Right atrium auricular region (tissue), 2 donors: ENCODE measurements at regions not wholly inside any gene's neighbourhood (a gene's known extent, or its start where the extent isn't known, plus 50 kb on each side); places are given as distances from the start of the nearest gene placed in this dataset.

ENCODE experiments used
- DNase-seq: peaks from one replicate; pipeline ENCODE4 v3.0.0-alpha.2; 2019; ENCODE audit warnings: low spot score
- H3K27ac ChIP-seq, 2 donors: fragments of 200-600 bp; sonication (generic); 1 replicate in 1 of 2; 2 replicates in 1 of 2; pipeline ENCODE4 v1.5.1; 2016 to 2019
- H3K27me3 ChIP-seq, 2 donors: fragments of 200-600 bp; sonication (generic); one replicate each; pipeline versions ENCODE4 v1.5.1 to v1.6.0; 2017 to 2019
- H3K36me3 ChIP-seq: fragments of 200-600 bp; sonication (generic); one replicate; pipeline ENCODE4 v1.5.1; 2016
- H3K4me1 ChIP-seq, 2 donors: fragments of 200-600 bp; sonication (generic); one replicate each; pipeline versions ENCODE4 v1.5.1 to v1.6.0; 2017 to 2019
- H3K4me3 ChIP-seq, 2 donors: fragments of 200-600 bp; sonication (generic); 1 replicate in 1 of 2; 2 replicates in 1 of 2; pipeline ENCODE4 v1.5.1; 2017 to 2019; ENCODE audit warnings: mild to moderate bottlenecking in 1 of 2, moderate library complexity in 1 of 2
- H3K9me3 ChIP-seq, 2 donors: fragments of 200-600 bp; sonication (generic); one replicate each; pipeline ENCODE4 v1.5.1; 2019
- TF ChIP-seq, protein P1 (sequence below), 2 donors: fragments of 200-600 bp; sonication (generic); IDR thresholded peaks; one replicate each; pipeline ENCODE4 v1.5.1; 2019; ENCODE audit warnings: antibody characterized with exemption in 2 of 2

DNA sequence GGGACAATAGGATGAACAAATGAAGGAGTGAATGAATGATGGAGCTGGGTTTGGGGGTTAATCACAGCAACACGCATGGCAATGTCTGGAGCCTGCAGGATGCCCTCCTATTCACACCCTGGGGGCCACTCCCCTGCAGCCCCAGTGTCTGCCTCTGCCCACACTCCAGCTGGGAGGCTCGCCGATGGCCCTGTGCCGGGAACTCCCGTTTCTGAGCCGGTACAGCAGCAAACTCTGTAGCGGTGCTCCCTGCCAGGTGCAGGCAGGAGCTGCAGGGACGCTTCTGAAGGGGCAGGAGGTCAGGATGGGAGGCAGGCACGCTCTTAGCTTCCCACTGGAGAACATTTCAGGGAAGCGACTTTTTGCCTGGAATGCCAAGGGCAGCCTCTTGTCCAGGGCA, 55.4 kb upstream of the NCOR2 start:
- H3K27me3 ChIP-seq, result no peaks in the 10 kb centered on the region
- H3K27ac ChIP-seq, result no peak overlapping the region
- peaks cover 0 to 33% of the 10 kb centered on the region in 2 donors for H3K4me1 ChIP-seq
- H3K4me3 ChIP-seq, result no peak overlapping the region
- no peaks in the 10 kb centered on the region for H3K9me3 ChIP-seq
- DNase-seq, result no peak
- no peaks in the 10 kb centered on the region for H3K36me3 ChIP-seq
- TF ChIP-seq, protein P1, sequence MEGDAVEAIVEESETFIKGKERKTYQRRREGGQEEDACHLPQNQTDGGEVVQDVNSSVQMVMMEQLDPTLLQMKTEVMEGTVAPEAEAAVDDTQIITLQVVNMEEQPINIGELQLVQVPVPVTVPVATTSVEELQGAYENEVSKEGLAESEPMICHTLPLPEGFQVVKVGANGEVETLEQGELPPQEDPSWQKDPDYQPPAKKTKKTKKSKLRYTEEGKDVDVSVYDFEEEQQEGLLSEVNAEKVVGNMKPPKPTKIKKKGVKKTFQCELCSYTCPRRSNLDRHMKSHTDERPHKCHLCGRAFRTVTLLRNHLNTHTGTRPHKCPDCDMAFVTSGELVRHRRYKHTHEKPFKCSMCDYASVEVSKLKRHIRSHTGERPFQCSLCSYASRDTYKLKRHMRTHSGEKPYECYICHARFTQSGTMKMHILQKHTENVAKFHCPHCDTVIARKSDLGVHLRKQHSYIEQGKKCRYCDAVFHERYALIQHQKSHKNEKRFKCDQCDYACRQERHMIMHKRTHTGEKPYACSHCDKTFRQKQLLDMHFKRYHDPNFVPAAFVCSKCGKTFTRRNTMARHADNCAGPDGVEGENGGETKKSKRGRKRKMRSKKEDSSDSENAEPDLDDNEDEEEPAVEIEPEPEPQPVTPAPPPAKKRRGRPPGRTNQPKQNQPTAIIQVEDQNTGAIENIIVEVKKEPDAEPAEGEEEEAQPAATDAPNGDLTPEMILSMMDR (IDR thresholded peaks at IDR 0.05), result no peak

DNA sequence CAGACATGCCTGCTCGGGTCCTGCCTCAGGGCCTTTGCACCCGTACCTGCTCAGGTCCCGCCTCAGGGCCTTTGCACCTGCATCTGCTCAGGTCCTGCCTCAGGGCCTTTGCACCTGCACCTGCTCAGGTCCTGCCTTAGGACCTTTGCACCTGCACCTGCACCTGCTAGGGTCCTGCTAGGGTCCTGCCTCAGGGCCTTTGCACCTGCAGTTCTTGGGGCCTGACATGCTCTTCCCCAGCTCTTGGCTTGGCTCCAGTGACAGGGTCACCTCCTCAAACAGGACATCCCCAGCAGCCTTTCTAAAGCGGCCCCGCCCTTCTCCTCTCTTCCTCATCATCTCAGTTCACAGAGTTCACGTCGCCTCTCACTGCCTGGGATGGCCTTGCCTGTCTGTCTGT, 54.9 kb upstream of the NCOR2 start:
- H3K36me3 ChIP-seq, result no peaks in the 10 kb centered on the region
- H3K9me3 ChIP-seq, result no peaks in the 10 kb centered on the region
- no peaks in the 10 kb centered on the region for H3K27me3 ChIP-seq
- no peak overlapping the region for H3K4me3 ChIP-seq
- H3K4me1 ChIP-seq, result peaks cover 0 to 29% of the 10 kb centered on the region in 2 donors
- no peak overlapping the region for H3K27ac ChIP-seq
- no peak for DNase-seq
- TF ChIP-seq, protein P1 (IDR thresholded peaks at IDR 0.05), result no peak

DNA sequence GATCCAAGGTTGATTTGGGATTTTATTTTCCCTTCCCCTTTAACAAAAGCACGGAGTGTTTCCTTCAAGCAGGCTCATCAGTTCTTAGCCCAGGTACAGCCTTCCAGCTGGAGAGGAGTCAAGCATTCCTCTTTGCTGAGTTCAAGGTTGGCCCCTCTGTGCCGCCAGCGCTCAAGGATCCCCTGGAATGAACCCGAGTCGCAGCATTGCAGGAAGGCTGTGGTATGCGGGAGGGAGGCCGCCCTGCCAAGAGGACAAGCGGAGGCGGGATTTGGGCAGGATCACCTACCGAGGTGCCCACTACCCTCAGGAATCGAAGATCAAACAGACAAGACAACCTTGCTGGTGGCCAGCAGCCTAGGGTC, 53.9 kb upstream of the NCOR2 start:
- H3K27ac ChIP-seq, result peak overlapping the region; percentile 24 to 64
- H3K4me1 ChIP-seq, result peaks cover 0 to 18% of the 10 kb centered on the region in 2 donors
- TF ChIP-seq, protein P1 (IDR thresholded peaks at IDR 0.05), result no peak
- DNase-seq, result peak; percentile 87
- no peaks in the 10 kb centered on the region for H3K36me3 ChIP-seq
- H3K9me3 ChIP-seq, result no peaks in the 10 kb centered on the region
- no peak overlapping the region for H3K4me3 ChIP-seq
- H3K27me3 ChIP-seq, result no peaks in the 10 kb centered on the region

DNA sequence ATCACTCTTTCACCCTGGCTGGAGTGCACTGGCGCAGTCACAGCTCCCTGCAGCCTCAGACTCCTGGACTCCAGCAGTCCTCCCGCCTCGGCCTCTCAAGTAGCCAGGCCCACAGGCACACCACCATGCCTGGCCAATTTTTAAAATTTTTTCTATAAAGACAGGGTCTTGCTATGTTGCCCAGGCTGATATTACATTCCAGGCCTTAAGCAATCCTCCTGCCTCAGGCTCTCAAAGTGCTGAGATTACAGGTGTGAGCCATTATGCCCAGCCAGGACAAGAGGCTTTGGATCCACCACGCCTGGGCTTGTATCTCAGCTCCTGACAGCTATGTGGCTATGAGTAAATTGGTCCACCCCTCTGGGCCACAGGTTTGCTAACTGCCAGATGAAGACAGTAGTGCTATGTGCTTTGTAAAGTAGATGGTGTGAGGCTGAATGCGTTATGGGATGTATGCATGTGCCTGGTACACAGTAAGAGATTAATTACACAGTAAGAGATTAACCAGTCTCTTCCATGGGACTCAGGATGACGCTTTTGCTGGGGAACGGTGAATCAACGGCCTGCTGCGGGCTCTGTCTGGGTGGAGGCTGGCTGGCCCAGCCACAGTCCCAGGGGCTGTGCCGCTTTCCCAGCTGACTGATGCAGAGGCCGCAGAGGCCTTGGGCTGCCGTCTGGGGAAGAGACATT, 53.3 kb upstream of the NCOR2 start:
- peak overlapping the region; percentile 24 to 64 for H3K27ac ChIP-seq

DNA sequence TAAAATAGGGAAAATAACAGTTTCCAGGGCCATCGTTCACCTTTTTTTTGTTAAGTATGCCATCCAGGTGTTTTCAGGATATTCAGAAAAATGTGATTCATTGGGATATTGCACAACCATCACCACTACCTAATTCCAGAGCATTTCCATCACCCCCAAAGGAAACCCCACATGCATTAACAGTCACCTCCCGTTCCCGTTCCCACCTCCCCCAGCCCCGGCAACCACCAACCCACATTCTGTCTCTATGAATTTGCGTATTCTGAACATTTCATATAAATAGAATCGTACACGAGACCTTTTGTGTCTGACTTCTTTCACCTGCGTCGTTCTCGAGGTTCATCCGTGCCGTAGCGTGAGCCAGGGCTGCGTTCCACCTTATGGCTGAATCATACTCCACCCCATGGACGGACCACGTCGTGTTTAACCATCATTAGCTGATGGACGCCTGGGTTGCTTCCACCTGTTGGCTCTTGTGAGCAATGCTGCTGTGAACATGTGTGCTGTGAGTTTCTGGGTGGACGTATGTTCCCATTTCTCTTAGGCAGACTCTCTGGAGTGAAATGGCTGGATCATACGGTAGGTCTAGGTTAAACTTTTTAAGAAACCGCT, 51.0 kb upstream of the NCOR2 start:
- no peaks in the 10 kb centered on the region for H3K36me3 ChIP-seq
- no peak overlapping the region for H3K4me3 ChIP-seq
- H3K27ac ChIP-seq, result no peak overlapping the region
- DNase-seq, result no peak
- peaks cover 0 to 8% of the 10 kb centered on the region in 2 donors for H3K4me1 ChIP-seq
- no peaks in the 10 kb centered on the region for H3K9me3 ChIP-seq
- no peaks in the 10 kb centered on the region for H3K27me3 ChIP-seq
- TF ChIP-seq, protein P1 (IDR thresholded peaks at IDR 0.05), result no peak

More for the DNA sequence above, 53.3 kb upstream of the NCOR2 start:
- no peaks in the 10 kb centered on the region for H3K9me3 ChIP-seq
- H3K4me3 ChIP-seq, result no peak overlapping the region
- DNase-seq, result no peak
- H3K27me3 ChIP-seq, result no peaks in the 10 kb centered on the region
- H3K36me3 ChIP-seq, result no peaks in the 10 kb centered on the region
- H3K4me1 ChIP-seq, result peaks cover 0 to 13% of the 10 kb centered on the region in 2 donors
- TF ChIP-seq, protein P1 (IDR thresholded peaks at IDR 0.05), result no peak
